ENCODE measurements at regions not wholly inside any gene's neighbourhood (a gene's known extent, or its start where the extent isn't known, plus 50 kb on each side); places are given as distances from the start of the nearest gene placed in this dataset.

DNA sequence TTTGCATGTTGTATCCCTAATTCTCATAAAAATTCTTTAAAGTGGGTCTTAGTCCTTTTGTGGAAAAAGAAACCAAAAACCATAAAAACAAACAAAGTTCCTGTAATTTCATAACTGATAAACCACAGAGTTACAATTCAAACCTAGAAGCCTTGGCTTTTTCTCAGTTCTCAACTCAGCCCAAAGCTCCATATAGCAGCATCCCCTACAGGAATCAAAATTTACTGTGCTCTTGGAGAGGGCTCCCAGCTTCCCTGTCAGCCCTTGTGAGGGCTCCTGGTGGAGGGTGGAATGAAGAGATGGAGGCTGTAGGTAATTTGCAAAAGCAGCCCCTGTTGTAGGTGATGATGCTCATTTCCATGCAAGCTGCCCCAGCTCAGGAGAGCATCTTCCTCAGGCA lies 506.1 kb upstream of the KIRREL3 start:
- TF ChIP-seq, protein P1, sequence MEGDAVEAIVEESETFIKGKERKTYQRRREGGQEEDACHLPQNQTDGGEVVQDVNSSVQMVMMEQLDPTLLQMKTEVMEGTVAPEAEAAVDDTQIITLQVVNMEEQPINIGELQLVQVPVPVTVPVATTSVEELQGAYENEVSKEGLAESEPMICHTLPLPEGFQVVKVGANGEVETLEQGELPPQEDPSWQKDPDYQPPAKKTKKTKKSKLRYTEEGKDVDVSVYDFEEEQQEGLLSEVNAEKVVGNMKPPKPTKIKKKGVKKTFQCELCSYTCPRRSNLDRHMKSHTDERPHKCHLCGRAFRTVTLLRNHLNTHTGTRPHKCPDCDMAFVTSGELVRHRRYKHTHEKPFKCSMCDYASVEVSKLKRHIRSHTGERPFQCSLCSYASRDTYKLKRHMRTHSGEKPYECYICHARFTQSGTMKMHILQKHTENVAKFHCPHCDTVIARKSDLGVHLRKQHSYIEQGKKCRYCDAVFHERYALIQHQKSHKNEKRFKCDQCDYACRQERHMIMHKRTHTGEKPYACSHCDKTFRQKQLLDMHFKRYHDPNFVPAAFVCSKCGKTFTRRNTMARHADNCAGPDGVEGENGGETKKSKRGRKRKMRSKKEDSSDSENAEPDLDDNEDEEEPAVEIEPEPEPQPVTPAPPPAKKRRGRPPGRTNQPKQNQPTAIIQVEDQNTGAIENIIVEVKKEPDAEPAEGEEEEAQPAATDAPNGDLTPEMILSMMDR (IDR thresholded peaks at IDR 0.05; ENCODE audit: extremely low read depth in 1 of 2, insufficient read depth in 1 of 2, low read depth in 1 of 2, low read length in 2 of 2): no peak
- no peak for TF ChIP-seq POLR2AphosphoS5 (IDR thresholded peaks at IDR 0.05; ENCODE audit: insufficient read depth, low read depth, low read length)

All from endothelial cell of umbilical vein (primary cell).